Adipose tissue (tissue), 3 donors: ENCODE measurements at regions not wholly inside any gene's neighbourhood (a gene's known extent, or its start where the extent isn't known, plus 50 kb on each side); places are given as distances from the start of the nearest gene placed in this dataset.
"Not testable (repeated sequence)": the region's sequence is repeated elsewhere in the genome, so short reads cannot be mapped to it uniquely, and the experiment has no call there.

Experiments
- H3K27ac ChIP-seq: one replicate; pipeline ENCODE4 v1.5.1; 2013; ENCODE audit warnings: low read depth, low read length
- WGBS, 3 donors: extraction: QIAGEN DNeasy Blood & Tissue Kit; methylation state at CpG; one replicate each; pipeline ENCODE4 v1.1.7; 2013; 5-methylcytosine and 5-hydroxymethylcytosine counted together
- donor health status: healthy with polysubstance abuse.
- donor health status: Bipolar disorder and iron deficiency.
- donor health status: healthy.

DNA sequence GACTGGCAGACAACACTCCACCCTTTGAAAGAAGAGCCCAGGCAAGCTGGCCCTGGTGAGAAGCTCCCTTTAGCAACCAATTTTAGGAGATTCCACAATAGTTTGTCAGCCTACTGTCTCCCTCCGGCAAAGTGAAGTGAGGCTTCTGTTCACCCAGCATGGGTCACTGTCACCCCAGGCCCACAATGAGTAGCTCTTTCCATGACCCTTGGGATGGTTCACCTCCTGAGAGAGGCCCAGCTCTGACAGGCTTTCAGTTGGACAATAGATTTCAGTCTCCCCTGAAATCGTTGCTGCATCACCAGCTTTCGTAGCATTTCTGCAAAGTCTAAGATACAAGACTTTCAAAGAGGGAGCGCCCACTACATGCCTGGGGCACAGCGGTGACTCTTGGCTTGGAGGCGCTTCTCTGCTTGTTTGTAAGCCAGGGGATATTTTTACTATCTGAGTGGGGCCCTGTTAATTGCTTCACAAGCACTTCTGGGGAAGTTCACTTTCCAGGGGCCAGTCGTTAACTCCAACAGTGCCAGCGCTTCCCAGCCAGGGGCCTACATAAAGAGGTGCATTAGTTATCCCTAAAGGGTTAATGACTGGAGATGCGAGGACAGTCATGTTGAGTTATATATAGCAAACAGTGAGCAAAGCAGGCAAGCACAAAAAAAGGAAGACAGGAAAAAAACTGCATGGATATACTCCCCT is 255.7 kb downstream of the BCL2L11 start:
- WGBS, 3 donors = 44 to 76% (median 61%) methylated on average over 1 to 3 of the region's 9 CpGs

DNA sequence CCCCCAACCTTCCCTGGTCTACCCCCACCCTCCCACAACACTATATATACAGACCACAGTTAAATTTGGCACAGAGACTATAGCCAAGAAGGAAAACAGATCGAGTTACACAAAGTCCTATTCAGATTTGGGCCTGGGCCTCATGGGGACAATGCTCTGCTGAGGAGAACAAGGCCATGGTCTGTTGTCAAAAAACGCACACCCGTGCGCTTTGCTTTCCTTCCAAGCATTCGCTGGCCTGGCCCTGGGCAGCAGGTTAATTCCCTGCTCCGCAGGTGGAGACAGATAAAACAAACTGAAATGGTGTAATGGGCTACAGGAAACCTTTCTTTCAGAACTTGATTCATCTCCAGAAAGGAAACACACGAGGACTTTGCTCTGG is 256.2 kb downstream of the BCL2L11 start:
- WGBS, 3 donors = 20 to 55% (median 42%) methylated on average over 5 of the region's 7 CpGs
- not testable (repeated sequence) for H3K27ac ChIP-seq

More for the DNA sequence above, 255.7 kb downstream of the BCL2L11 start:
- H3K27ac ChIP-seq = not testable (repeated sequence)

DNA sequence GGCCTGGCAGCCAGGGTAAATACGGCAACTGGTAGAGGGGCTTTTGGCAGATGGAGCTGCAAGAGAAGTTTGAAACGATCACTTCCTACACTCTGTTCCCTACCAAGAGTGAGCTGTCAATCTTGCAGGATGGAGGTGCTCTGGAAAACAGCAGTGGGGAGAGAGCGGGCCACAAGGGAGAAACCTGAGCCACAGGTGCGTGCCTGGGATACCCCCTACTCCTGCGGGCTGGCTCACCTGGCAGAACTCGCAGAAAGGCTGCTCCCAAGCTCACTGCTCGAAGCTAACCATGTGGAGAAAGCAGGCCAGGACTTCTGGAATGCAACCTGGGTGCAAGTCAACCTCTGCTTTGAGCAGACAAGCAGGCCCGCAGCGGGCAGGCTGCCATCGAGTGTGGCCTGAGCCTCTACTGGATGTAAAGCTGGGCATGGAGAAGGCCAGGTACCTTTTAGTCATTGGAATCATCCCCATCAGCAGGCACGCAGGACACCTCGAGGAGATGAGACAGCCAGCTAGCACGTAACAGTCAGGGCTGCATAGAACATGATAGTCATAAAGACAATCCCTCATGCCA is 256.8 kb downstream of the BCL2L11 start:
- 77 to 95% (median 94%) methylated on average over 3 to 4 of the region's 13 CpGs for WGBS, 3 donors
- H3K27ac ChIP-seq = not testable (repeated sequence)

DNA sequence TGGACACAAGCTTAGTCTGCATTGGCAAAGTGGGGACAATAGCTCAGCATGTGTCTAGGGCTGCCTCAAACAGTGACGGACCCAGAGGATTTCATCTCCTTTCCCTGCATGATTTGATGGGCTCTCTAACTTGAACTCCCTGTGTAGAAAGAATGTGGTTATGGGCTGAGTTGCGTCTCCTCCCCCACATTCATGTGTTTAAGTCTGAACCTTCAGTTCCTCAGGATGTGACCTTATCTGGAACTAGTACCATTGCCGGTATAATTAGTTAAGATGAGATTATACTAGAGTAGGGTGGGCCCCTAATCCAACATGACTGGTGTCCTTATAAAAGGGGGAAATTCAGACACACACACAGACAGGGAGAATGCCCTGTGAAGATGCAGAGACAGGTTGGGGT is 257.6 kb downstream of the BCL2L11 start:
- not testable (repeated sequence) for H3K27ac ChIP-seq
- whole genome bisulfite sequencing, 3 donors = no CpG with 5 or more reads among the region's 3 CpGs

DNA sequence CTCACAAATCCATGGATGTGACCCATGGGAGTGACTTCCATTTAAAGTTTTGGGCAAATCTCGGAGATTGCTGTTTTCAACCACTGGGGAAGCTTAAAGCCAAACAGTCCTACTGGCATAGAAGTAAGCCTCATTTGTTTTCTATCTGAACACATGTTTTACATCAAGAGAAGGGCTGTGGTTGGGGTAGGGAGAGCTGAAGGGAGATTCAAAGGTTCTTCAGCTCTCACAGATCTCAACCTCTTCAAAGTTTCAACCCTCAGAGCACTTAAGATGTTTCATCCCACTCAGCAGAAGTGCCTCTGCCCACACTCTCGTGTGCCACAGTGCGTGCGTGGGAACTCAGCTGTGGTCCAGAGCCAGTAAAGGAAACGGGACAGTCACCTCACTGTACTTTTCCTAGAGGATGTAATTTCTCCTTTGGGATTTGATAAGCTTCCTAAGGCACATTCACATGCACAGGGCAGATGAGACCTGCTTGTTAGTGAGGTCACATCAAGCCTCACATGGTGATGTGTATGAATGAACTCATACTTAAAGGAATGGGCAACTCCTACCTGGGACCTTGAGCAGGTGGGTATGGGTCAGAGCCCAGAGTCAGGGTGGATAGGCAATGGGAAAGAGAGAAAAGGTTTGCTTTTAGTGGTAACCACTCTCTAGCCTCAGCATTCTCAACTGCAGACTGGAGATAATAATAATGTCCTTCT is 260.2 kb downstream of the BCL2L11 start:
- 66 to 85% (median 76%) methylated on average over 4 of the region's 5 CpGs for WGBS, 3 donors
- H3K27ac ChIP-seq = not testable (repeated sequence)

DNA sequence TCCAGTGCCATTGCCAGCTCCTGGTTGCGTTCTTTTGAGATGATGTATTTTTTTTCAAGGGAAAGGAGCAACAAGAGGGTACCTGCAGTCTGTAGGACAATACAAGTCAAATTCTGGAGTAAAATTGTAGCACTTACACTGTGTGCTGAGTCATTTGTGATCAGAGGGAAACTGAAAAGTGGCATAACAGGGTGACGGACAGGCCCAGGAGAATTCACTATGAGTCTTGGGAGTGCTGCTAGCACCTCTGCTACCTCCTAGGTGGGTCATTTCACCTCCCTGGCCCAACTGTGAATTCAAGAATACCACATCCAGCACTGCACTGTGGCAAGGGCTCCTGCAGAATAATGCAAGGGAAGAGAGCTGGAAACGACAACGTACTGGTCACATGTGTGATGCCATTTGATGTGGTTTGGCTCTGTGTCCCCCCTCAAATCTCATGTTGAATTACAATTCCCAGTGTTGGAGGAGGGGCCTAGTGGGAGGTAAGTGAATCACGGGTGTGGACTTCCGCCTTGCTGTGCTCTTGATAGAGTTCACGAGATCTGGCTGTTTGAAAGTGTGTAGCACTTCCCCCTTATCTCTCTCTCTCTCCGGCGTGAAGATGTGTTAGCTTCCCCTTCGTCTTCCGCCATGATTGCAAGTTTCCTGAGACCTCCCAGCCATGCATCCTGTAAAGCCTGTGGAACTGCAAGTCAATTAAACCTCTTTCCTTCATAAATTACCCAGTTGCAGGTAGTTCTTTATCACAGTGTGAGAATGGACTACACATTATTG is 261.0 kb downstream of the BCL2L11 start:
- 58 to 84% (median 69%) methylated on average over 9 of the region's 11 CpGs for WGBS, 3 donors

DNA sequence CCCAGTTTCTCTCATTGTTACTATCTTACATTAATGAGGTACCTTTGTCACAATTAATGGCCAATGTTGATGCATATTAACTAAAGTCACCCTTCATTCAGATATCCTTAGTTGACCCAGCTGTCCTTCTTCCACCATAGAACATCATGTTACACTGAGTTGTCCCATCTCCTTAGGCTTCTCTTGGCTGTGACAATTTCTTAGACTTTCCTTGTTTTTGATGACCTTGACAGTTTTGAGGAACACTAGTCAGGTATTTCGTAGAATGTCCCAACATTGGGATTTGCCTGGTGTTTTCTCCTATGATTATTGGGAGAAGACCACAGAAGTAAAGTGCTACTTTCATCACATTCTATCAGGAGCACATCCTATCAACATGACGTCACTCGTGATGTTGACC is 261.8 kb downstream of the BCL2L11 start:
- H3K27ac ChIP-seq = not testable (repeated sequence)
- WGBS, 3 donors = 82 to 97% (median 96%) methylated on average over 2 of the region's 3 CpGs

More for the DNA sequence above, 261.0 kb downstream of the BCL2L11 start:
- H3K27ac ChIP-seq = not testable (repeated sequence)

DNA sequence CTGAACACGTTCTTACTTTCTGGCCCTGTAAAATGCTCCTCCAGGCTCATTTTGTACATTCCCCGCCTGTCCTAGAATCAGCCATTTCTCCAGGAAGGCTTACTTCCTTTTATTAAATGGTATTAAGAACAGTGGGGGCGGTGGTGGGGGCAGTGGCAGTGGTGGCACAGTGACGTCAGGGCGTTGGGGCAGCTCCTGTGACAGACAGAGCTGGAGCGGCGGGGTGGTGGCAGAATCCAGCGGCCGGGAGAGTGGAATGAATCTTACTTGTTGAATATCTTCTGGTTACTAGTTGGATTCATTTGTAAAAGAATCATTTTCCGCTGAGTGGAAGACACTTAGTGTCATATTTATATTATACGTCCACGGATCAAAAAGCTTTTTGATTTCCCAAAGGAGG is 262.6 kb downstream of the BCL2L11 start:
- 82 to 95% (median 92%) methylated on average over 10 of the region's 12 CpGs for WGBS, 3 donors
- not testable (repeated sequence) for H3K27ac ChIP-seq

DNA sequence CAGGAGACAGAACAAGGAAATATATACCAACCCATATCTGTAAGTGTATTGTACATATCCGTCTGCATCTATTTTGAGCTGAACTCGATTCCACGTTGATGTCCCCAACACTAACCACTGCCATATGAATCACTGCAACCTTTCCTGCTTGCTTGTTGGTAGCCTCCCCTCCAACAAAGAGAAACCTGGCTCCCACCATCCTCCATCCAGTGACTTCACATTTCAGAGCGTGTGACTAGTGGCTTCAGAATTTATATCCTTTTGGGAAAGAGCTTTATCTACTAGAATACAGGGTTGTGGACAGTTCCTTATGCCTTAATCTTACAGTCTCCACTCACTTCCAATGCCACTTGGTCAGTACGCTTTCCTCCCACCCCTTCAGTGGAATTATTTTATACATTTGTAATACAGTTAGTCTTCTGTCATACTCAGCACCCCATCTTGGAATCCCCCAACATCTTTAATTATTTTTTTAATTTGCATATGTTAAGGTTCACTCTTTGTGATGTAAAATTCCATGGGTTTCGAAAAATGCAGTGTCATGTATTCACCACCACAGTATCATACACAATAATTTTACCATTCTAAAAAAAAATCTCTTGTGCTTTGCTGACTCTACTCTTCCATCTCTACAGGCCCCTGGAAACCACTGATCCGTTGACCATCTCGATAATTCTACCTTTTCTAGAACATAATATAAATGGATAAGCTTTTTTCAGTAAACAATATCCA is 264.7 kb downstream of the BCL2L11 start:
- H3K27ac ChIP-seq = not testable (repeated sequence)
- whole genome bisulfite sequencing, 3 donors = 88 to 97% (median 95%) methylated on average over 6 of the region's 8 CpGs

DNA sequence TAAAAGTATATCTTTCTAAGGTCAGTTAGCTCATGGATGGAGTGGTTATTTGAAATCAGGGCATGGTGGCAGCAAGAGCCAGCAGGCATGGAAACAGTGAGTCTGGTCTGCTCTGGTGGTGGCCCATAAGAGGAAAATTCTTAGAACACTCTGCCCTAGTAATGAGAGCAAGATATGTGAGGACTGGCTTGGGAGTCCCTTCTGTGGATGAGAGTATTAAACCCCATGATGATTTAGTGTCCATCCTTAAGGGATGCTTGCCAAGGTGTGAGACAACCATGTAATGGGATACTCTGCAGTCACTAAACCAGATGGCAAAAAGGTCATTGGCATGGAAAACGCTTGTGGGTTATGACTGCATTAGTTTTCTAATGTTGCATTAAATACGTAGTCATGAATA is 269.9 kb downstream of the BCL2L11 start:
- 69 to 100% (median 81%) methylated on average over 1 of the region's 2 CpGs for WGBS, 3 donors
- H3K27ac ChIP-seq = not testable (repeated sequence)

DNA sequence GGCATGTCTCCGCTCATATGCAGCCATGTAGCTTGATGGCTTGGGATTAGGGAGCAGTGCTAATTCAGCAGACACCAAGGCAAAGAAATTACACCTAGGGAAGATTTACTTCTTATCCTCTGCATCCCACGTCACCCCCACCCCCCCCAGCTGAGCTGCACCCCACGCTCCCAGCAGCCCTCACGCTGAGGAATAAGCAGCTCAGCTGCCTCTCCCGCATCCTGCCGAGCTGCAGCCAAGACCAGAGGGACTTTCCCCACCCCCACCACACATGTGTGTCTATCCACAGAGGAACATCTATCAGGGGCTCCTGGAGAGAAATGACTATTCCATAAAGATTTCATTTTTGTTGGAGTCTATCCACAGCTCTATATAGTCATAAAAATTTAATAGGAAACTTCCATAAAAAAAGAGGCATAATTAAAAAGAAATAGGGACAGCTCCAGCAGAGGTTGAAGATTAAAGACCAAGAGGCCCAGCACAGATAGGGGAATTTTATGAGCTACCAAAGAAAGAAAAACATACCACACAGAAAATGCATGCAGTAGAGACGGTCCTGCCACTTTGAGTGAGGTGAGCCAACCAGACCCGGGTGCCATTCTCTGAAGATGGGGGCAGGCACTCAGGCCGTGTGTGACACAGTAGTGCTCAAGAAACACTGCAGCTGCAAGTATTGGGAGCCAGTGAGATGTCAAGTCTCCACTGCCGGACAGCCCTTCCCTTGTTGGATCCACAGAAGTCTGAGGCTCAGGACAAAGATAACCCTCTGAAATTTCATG is 274.8 kb downstream of the BCL2L11 start:
- WGBS, 3 donors = 38 to 51% (median 43%) methylated on average over 6 to 7 of the region's 10 CpGs
- H3K27ac ChIP-seq = not testable (repeated sequence)

DNA sequence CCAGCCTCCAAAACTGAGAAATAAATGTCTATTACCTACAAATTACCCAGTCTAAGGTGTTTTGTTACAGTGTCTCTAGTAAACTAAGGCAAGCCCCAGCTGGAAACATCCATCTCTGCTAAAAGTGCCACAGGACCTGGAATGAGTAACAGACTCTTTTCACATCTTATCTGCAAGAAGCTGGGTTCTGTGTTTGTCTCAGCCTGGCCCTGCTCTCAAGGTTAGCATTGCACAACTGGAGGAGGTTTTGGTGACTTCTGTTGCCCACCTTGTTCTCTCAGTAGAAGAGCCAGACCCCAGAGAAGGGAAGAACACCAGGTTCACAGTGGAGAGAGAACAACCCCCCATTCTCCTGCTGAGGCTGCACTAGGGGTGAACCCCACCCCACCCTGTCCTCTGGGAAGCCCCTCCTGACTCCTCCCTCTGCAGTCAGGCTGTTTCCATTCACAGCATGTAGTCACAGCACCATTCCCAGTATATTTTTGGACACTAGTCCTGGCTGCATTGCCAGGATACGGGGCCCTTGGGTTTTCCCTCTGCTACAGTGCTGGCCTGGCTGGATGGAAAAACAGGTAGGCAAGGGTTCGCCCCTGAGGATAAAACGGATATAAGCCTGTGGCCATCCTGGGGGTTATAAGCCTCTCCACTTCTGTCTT is 280.0 kb downstream of the BCL2L11 start:
- 68 to 79% (median 76%) methylated on average over 3 of the region's 3 CpGs for WGBS, 3 donors

DNA sequence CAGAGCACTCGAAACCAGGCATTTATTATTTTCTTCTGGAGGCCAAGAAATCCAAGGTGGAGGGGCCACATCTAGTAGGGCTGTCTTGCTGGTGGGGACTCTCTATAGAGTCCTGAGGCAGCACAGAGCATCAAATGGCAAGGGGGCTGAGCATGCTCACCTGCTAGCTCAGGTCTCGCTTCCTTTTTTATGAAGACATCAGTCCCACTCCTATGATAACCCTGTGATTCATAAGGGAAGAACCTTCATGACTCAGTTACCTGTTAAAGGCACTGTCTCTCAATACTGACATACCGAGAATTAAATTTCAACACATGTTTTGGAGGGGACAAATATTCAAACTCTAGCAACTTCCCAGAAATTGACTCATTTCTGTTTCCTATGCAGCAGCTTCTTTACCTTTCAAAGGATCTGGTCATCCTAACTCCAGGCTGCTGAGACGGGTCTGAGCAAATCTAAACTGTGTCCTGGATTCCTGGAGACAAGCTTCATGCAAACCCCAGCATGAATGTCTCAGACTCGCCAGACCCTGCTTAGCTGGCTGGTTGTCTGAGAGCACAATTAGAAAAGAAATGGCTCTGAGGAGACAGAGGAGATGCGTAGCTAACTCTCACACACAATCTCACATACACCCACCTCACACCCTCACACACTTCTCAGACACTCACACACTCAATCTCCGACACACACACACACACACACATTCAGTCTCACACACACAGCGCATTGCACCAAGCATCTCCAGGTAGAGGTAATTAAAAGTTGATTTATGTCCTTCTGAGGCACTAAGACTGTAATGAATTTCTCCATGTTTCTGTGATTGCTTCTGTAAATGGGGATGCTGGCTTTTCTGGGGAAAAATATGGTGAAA is 280.8 kb downstream of the BCL2L11 start:
- not testable (repeated sequence) for H3K27ac ChIP-seq
- 95 to 98% (median 98%) methylated on average over 3 of the region's 8 CpGs for WGBS, 3 donors

More for the DNA sequence above, 280.0 kb downstream of the BCL2L11 start:
- H3K27ac ChIP-seq = not testable (repeated sequence)

DNA sequence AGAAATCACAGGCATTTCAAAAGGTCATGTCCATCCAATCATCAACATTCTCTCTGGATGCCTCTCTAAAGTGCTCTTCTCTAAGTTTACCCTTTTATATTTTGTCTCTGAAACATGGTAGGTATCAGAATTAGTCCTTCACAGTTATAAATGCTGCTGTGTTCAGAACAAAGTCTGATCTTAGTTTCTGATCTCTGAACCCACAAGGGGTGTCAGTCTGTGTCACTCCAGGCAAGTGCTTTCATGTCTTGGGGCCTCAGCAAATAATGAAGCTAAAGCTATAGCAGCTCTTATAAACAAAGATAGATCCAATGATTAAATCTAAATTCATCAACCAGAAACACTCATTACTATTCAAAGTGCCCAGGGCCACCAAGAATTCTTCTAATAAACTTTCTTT is 281.7 kb downstream of the BCL2L11 start:
- H3K27ac ChIP-seq = not testable (repeated sequence)

DNA sequence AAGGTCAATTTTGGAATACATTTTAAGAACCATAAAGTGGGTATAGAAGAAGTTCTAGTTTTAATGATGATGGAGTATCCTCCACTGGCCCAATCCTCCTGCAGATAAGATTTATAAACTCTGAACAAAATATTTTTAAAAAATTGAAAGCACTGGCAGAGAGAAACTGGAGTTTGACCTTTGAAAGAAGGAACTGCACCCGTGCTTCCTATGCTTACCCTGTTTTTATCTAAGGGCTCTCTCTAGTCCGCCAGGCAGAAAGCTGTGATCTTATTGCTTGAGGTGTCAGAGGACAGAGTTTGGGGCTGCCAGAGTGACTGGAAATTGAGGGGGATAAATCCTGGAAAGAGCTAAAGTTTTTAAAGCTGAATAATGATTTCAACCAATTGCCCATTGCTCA is 282.6 kb downstream of the BCL2L11 start:
- not testable (repeated sequence) for H3K27ac ChIP-seq
- 73 to 79% (median 76%) methylated on average over 2 of the region's 2 CpGs for whole genome bisulfite sequencing, 3 donors

DNA sequence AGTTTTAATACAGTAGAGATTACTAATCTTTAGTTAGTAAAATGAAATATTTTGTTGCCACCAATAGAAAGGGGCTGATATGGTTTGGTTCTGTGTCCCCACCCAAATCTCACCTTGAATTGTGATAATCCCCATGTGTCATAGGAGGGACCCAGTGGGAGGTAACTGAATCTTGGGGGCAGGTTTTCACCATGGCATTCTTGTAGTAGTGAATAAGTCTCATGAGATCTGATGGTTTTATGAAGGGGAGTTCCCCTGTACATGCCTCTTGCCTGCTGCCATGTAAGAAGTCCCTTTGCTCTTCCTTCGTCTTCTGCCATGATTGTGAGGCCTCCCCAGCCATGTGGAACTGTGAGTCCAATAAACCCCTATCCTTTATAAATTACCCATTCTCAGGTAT is 285.9 kb downstream of the BCL2L11 start:
- H3K27ac ChIP-seq = not testable (repeated sequence)
- no CpG with 5 or more reads among the region's 1 CpG for WGBS, 3 donors
